Caco-2 (cell line): ENCODE measurements at regions not wholly inside any gene's neighbourhood (a gene's known extent, or its start where the extent isn't known, plus 50 kb on each side); places are given as distances from the start of the nearest gene placed in this dataset.

Experiments
- BruUV-seq: library from RNA; stranded (reverse); fragments of 400-500 nt; replicated peaks from 2 replicates; lab custom pipeline; 2021; lab: Mats Ljungman, UMichigan
- CTCF ChIA-PET: fragments of 300-600 bp; sonication (Branson Sonifier 250); formaldehyde crosslinking; loops from one replicate; lab custom pipeline; 2022; ENCODE audit warnings: antibody characterized with exemption; lab: Charles Lee
- POLR2A ChIA-PET: fragments of 300-600 bp; sonication (Branson Sonifier 250); formaldehyde crosslinking; loops from one replicate; lab custom pipeline; 2022; ENCODE audit warnings: antibody characterized with exemption; lab: Charles Lee
- DNase-seq, 2 experiments: peaks; one replicate each; pipeline versions ENCODE4 v3.0.0 to v3.0.0-alpha.2; 2020 to 2022
- H3K27me3 ChIP-seq: replicated peaks from 2 replicates; pipeline ENCODE4 v1.6.0; 2011; ENCODE audit warnings: low read length; ENCODE audit not compliant: control insufficient read depth, insufficient read depth
- H3K36me3 ChIP-seq: 2 replicates; pipeline ENCODE4 v1.5.1; 2011; ENCODE audit warnings: low read length; ENCODE audit not compliant: control insufficient read depth, insufficient read depth
- H3K4me1 ChIP-seq: fragments of 250-450 bp; sonication (Bioruptor Pico); 2 replicates; pipeline ENCODE4 v1.5.1; 2020; ENCODE audit warnings: mild to moderate bottlenecking
- H3K4me3 ChIP-seq: 2 replicates; pipeline ENCODE4 v1.5.1; 2011; ENCODE audit warnings: low read depth, mild to moderate bottlenecking, control low read depth, low read length
- H3K9me3 ChIP-seq: fragments of 250-450 bp; sonication (Bioruptor Pico); 2 replicates; pipeline ENCODE4 v1.5.1; 2020; ENCODE audit warnings: mild to moderate bottlenecking, moderate library complexity
- H3K27ac Mint-ChIP-seq: one replicate; pipeline ENCODE4 v1.8.0; 2022; ENCODE audit warnings: mixed read lengths; ENCODE audit not compliant: unreplicated experiment
- H3K27me3 Mint-ChIP-seq: one replicate; pipeline ENCODE4 v1.8.0; 2022; ENCODE audit warnings: mixed read lengths; ENCODE audit not compliant: insufficient read depth, unreplicated experiment
- H3K36me3 Mint-ChIP-seq: one replicate; pipeline ENCODE4 v1.8.0; 2022; ENCODE audit warnings: mild to moderate bottlenecking, mixed read lengths; ENCODE audit not compliant: insufficient read depth, unreplicated experiment
- H3K4me1 Mint-ChIP-seq: one replicate; pipeline ENCODE4 v1.8.0; 2022; ENCODE audit warnings: low read depth, mixed read lengths; ENCODE audit not compliant: unreplicated experiment
- H3K4me3 Mint-ChIP-seq: one replicate; pipeline ENCODE4 v1.8.0; 2022; ENCODE audit warnings: mild to moderate bottlenecking, moderate library complexity, mixed read lengths; ENCODE audit not compliant: unreplicated experiment
- H3K9me3 Mint-ChIP-seq: one replicate; pipeline ENCODE4 v1.8.0; 2022; ENCODE audit warnings: mixed read lengths; ENCODE audit not compliant: unreplicated experiment
- intact Hi-C: fragments of 100-400 bp; cut with micrococcal nuclease; formaldehyde crosslinking; loops from one replicate; pipeline ENCODE4 v1.10.0; 2022; ENCODE audit not compliant: unreplicated experiment
- TF ChIP-seq, protein P1 (sequence below), 2 experiments: fragments of 200-600 bp in 1 of 2; IDR thresholded peaks; 1 replicate in 1 of 2; 2 replicates in 1 of 2; pipeline versions ENCODE4 v1.5.1 to v1.8.0; 2011 to 2022; ENCODE audit warnings: antibody characterized with exemption in 1 of 2, control low read depth in 1 of 2, inconsistent platforms in 1 of 2, low read depth in 1 of 2, low read length in 1 of 2, mild to moderate bottlenecking in 1 of 2, moderate library complexity in 1 of 2; ENCODE audit not compliant: insufficient read depth in 1 of 2, severe bottlenecking in 1 of 2, unreplicated experiment in 1 of 2

- Histone ChIP-seq H3K4me3 (no peak overlapping the region), H3K36me3 (no peaks in the 10 kb centered on the region), H3K27me3 (no peaks in the 10 kb centered on the region), H3K9me3 (no peaks in the 10 kb centered on the region), H3K4me1 (no peaks in the 10 kb centered on the region)
- H3K27me3 Mint-ChIP-seq: peaks cover 12% of the 10 kb centered on the region
- intact Hi-C loops: no loop called here
- TF ChIP-seq, protein P1, sequence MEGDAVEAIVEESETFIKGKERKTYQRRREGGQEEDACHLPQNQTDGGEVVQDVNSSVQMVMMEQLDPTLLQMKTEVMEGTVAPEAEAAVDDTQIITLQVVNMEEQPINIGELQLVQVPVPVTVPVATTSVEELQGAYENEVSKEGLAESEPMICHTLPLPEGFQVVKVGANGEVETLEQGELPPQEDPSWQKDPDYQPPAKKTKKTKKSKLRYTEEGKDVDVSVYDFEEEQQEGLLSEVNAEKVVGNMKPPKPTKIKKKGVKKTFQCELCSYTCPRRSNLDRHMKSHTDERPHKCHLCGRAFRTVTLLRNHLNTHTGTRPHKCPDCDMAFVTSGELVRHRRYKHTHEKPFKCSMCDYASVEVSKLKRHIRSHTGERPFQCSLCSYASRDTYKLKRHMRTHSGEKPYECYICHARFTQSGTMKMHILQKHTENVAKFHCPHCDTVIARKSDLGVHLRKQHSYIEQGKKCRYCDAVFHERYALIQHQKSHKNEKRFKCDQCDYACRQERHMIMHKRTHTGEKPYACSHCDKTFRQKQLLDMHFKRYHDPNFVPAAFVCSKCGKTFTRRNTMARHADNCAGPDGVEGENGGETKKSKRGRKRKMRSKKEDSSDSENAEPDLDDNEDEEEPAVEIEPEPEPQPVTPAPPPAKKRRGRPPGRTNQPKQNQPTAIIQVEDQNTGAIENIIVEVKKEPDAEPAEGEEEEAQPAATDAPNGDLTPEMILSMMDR (IDR thresholded peaks at IDR 0.05; ENCODE audit: insufficient read depth in 1 of 2, low read depth in 1 of 2, low read length in 1 of 2, severe bottlenecking in 1 of 2, unreplicated experiment in 1 of 2): no peak
- H3K4me3 Mint-ChIP-seq: no peak overlapping the region
- no peaks in the 10 kb centered on the region for H3K4me1 Mint-ChIP-seq
- H3K9me3 Mint-ChIP-seq: no peaks in the 10 kb centered on the region
- no peaks in the 10 kb centered on the region for H3K36me3 Mint-ChIP-seq
- ChIA-PET POLR2A (no interaction called here), CTCF (no interaction called here)
- H3K27ac Mint-ChIP-seq: no peak overlapping the region
- BruUV-seq: no TSS peak
- no peak for DNase-seq
Observed at GRCh38 chr6:165929607-165930006, 238.0 kb downstream of the TBXT start.

DNA sequence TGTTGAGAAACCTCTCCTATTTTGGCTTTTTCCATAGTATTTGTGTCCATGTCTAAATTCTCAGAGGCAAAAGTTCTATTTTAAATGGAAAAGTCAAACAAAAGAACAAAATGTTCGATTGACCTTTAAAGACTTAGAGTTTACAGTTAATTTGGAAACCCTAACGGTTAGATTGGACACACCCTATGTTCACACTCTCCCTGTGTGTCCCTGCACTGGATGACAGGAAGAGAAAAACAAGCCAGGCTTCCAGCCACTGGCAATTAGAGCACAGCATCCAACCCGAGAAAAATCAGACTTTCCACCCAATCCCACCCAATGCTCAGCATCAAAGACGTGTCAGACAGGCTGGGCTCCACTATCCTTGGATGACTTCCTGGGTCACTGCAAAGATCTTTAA, 241.3 kb downstream of the TBXT start:
- TF ChIP-seq, protein P1 (IDR thresholded peaks at IDR 0.05; ENCODE audit: insufficient read depth in 1 of 2, low read depth in 1 of 2, low read length in 1 of 2, severe bottlenecking in 1 of 2, unreplicated experiment in 1 of 2): no peak
- intact Hi-C loops: no loop called here
- Mint-ChIP-seq H3K36me3 (no peaks in the 10 kb centered on the region), H3K4me1 (no peaks in the 10 kb centered on the region), H3K9me3 (no peaks in the 10 kb centered on the region), H3K27me3 (peaks cover 2% of the 10 kb centered on the region), H3K4me3 (no peak overlapping the region), H3K27ac (no peak overlapping the region)
- BruUV-seq: no TSS peak
- DNase-seq: no peak
- Histone ChIP-seq H3K36me3 (no peaks in the 10 kb centered on the region), H3K4me1 (no peaks in the 10 kb centered on the region), H3K27me3 (no peaks in the 10 kb centered on the region), H3K4me3 (no peak overlapping the region), H3K9me3 (no peaks in the 10 kb centered on the region)
- CTCF ChIA-PET: no interaction called here
- POLR2A ChIA-PET: no interaction called here

DNA sequence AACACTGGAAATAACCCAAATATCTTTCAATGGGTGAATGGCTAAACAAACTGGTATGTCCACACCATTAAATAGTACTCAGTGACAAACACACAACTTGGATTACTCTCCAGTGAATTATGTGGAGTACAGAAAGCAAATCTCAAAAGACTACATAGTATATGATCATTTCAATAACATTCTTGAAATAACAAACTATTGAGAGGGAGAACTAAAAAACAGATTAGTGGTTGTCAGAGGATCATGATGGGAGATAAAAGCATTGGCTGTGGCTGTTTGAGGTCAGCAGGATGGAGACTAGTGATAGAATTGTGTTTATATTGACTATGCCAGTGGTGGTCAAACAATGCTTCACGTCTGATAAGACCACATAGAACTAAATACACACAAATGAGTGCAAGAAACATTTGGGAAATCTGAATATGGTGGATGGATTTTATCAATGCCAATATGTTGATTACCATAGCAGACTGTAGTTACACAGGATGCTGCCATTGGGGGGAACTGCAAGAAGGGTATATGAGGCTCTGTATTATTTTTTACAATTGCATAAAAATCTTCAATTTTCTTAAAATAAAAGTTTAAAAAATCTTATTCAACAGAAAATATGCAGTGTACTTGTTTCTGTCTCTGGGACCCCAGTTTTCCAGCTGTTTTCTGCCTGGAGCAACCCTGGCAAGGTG, 242.0 kb downstream of the TBXT start:
- H3K9me3 Mint-ChIP-seq: no peaks in the 10 kb centered on the region
- TF ChIP-seq, protein P1 (IDR thresholded peaks at IDR 0.05; ENCODE audit: insufficient read depth in 1 of 2, low read depth in 1 of 2, low read length in 1 of 2, severe bottlenecking in 1 of 2, unreplicated experiment in 1 of 2): no peak
- intact Hi-C loops: no loop called here
- ChIA-PET CTCF (no interaction called here), POLR2A (no interaction called here)
- H3K4me1 Mint-ChIP-seq: no peaks in the 10 kb centered on the region
- no peaks in the 10 kb centered on the region for H3K27me3 ChIP-seq
- BruUV-seq: no TSS peak
- H3K36me3 Mint-ChIP-seq: no peaks in the 10 kb centered on the region
- no peaks in the 10 kb centered on the region for H3K27me3 Mint-ChIP-seq
- H3K4me3 Mint-ChIP-seq: no peak overlapping the region
- no peak overlapping the region for H3K4me3 ChIP-seq
- no peak for DNase-seq
- H3K9me3 ChIP-seq: no peaks in the 10 kb centered on the region
- no peaks in the 10 kb centered on the region for H3K36me3 ChIP-seq
- no peak overlapping the region for H3K27ac Mint-ChIP-seq
- H3K4me1 ChIP-seq: no peaks in the 10 kb centered on the region
